GM23338 (cell line): ENCODE measurements at regions not wholly inside any gene's neighbourhood (a gene's known extent, or its start where the extent isn't known, plus 50 kb on each side); places are given as distances from the start of the nearest gene placed in this dataset.

Experiments
- EZH2phosphoT487 ChIP-seq: fragments of 200-600 bp; sonication (generic); IDR thresholded peaks from one replicate; pipeline ENCODE4 v1.8.1; 2018; ENCODE audit warnings: antibody characterized with exemption; ENCODE audit not compliant: unreplicated experiment
- TF ChIP-seq, protein P1 (sequence below), 2 experiments: fragments of 200-600 bp in 1 of 2; sonication (generic) in 1 of 2; conservative IDR thresholded peaks; 2 replicates each; pipeline versions ENCODE4 v1.5.1 to v1.6.1; 2016 to 2017; ENCODE audit warnings: antibody characterized with exemption in 2 of 2, low read depth in 2 of 2, mild to moderate bottlenecking in 2 of 2, moderate library complexity in 1 of 2

DNA sequence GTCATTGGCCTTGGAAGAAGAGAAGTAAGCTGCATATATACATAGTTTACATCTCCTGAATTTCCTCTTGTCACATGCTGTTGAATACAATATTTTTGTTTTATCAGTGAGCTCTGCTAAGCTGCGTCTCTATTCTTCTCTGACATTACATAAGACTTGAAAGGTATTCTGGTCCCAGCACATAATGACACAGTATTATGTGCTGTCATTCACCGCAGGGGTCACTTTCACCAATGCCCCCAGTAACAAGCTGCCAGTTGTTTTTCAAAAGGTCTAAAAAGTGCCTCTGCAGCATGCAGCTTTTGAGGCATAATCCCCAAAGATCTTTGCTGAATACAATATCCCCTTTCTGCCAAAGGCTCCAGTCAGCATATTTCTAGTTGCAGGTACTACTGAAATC is 349.0 kb upstream of the FAM174A start:
- TF ChIP-seq, protein P1, sequence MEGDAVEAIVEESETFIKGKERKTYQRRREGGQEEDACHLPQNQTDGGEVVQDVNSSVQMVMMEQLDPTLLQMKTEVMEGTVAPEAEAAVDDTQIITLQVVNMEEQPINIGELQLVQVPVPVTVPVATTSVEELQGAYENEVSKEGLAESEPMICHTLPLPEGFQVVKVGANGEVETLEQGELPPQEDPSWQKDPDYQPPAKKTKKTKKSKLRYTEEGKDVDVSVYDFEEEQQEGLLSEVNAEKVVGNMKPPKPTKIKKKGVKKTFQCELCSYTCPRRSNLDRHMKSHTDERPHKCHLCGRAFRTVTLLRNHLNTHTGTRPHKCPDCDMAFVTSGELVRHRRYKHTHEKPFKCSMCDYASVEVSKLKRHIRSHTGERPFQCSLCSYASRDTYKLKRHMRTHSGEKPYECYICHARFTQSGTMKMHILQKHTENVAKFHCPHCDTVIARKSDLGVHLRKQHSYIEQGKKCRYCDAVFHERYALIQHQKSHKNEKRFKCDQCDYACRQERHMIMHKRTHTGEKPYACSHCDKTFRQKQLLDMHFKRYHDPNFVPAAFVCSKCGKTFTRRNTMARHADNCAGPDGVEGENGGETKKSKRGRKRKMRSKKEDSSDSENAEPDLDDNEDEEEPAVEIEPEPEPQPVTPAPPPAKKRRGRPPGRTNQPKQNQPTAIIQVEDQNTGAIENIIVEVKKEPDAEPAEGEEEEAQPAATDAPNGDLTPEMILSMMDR (conservative IDR thresholded peaks at IDR 0.05; ENCODE audit: low read depth in 2 of 2): no peak
- no peak for TF ChIP-seq EZH2phosphoT487
